GM12891 (cell line): ENCODE measurements at regions not wholly inside any gene's neighbourhood (a gene's known extent, or its start where the extent isn't known, plus 50 kb on each side); places are given as distances from the start of the nearest gene placed in this dataset.

Experiments used
- PAX5 ChIP-seq: IDR thresholded peaks from 2 replicates; pipeline ENCODE4 v1.6.1; 2011; ENCODE audit warnings: low read length, moderate library complexity, mild to moderate bottlenecking; ENCODE audit not compliant: insufficient read depth, severe bottlenecking
- POLR2A ChIP-seq: IDR thresholded peaks from 2 replicates; pipeline ENCODE4 v1.6.1; 2011; ENCODE audit warnings: low read depth, low read length, control low read depth
- POLR2AphosphoS5 ChIP-seq: IDR thresholded peaks from 2 replicates; pipeline ENCODE4 v1.6.1; 2011; ENCODE audit warnings: low read depth, low read length, control low read depth
- POU2F2 ChIP-seq: IDR thresholded peaks from 2 replicates; pipeline ENCODE4 v1.6.1; 2011; ENCODE audit warnings: low read depth, mild to moderate bottlenecking, control low read depth, low read length, moderate library complexity
- SPI1 ChIP-seq: IDR thresholded peaks from 2 replicates; pipeline ENCODE4 v1.6.1; 2011; ENCODE audit warnings: low read depth, low read length, control low read depth

DNA sequence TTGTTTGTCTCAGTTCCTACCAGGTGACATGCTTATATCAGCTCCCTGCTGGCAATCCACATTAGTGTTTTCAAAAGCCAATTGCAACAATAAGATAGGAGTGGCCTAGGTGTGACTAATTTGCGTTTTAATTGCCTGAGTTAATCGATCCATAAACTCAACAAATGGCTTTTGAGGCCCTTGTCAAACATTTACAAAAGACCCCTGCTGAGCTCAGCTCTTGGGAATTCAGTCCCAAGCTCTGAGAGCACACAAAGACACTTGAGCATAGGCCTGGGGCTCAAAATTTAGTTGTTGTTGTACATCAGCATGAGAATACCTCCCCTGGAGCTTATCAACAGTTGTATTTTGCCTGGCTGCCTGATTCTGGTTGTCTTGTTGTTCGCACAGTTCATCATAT lies 1134.4 kb upstream of the TSPY4 start:
- TF ChIP-seq SPI1: no peak
- no peak for TF ChIP-seq POLR2A
- no peak for TF ChIP-seq POLR2AphosphoS5
- no peak for TF ChIP-seq PAX5
- no peak for TF ChIP-seq POU2F2
